MG63 (cell line): ENCODE measurements at regions not wholly inside any gene's neighbourhood (a gene's known extent, or its start where the extent isn't known, plus 50 kb on each side); places are given as distances from the start of the nearest gene placed in this dataset.

Source experiments
- DNase-seq: peaks from one replicate; pipeline ENCODE4 v3.0.0-alpha.2; 2020
- H3K27me3 ChIP-seq: fragments of 250-450 bp; sonication (Bioruptor Pico); 2 replicates; pipeline ENCODE4 v1.5.1; 2020; ENCODE audit warnings: mild to moderate bottlenecking, moderate library complexity
- H3K36me3 ChIP-seq: fragments of 250-450 bp; sonication (Bioruptor Pico); 2 replicates; pipeline ENCODE4 v1.5.1; 2020; ENCODE audit warnings: mild to moderate bottlenecking, moderate library complexity
- H3K4me3 ChIP-seq: fragments of 250-450 bp; sonication (Bioruptor Pico); 2 replicates; pipeline ENCODE4 v1.5.1; 2020; ENCODE audit warnings: mild to moderate bottlenecking, moderate library complexity
- H3K9me3 ChIP-seq: fragments of 250-450 bp; sonication (Bioruptor Pico); 2 replicates; pipeline ENCODE4 v1.5.1; 2020; ENCODE audit warnings: mild to moderate bottlenecking, moderate library complexity

DNA sequence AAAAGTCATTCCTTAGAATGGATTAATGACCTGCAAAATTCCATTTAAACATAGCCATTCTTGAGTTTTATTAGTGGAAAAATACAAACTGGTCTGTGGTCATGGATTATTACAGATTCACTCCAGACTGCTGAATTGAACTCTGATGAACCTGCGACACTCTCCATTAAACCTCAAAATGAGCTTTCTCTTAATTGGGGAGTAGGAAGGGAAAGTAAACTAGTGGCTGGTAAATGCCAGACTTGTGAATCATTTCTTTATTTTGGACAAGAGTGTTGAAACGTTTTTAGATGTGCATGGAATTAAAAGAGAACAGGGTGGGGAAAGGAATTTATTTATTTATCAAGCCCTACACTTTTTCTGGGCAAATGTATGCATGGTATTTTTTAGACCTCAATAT, 321.2 kb upstream of the FANCL start:
- DNase-seq, result no peak
- H3K36me3 ChIP-seq, result no peaks in the 10 kb centered on the region
- no peak overlapping the region for H3K4me3 ChIP-seq
- H3K9me3 ChIP-seq, result no peaks in the 10 kb centered on the region
- no peaks in the 10 kb centered on the region for H3K27me3 ChIP-seq

GRCh38 chr2:58560531-58560930, 319.4 kb upstream of the FANCL start:
- Histone ChIP-seq H3K4me3 (no peak overlapping the region), H3K27me3 (no peaks in the 10 kb centered on the region), H3K9me3 (no peaks in the 10 kb centered on the region), H3K36me3 (no peaks in the 10 kb centered on the region)
- DNase-seq, result no peak

DNA sequence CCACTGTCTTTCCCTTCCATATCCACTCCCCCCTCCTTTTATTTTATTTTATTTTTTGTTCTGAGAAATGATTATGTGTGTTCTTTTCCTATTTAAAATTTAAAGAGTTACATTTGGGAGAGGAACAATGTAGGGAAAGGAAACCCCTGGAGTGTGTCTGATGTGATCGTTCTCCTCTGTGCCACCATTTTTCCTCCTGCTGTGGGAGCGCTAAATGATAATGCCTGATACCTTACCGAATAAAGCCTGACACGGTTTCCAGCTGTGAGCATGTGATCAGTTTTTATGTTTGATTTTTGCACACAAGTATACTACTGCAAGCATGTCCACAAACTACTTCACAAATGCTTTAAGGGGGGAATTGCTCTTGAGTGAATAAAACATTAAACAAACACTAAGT, 317.8 kb upstream of the FANCL start:
- DNase-seq, result no peak
- Histone ChIP-seq H3K4me3 (no peak overlapping the region), H3K9me3 (no peaks in the 10 kb centered on the region), H3K36me3 (no peaks in the 10 kb centered on the region), H3K27me3 (no peaks in the 10 kb centered on the region)

DNA sequence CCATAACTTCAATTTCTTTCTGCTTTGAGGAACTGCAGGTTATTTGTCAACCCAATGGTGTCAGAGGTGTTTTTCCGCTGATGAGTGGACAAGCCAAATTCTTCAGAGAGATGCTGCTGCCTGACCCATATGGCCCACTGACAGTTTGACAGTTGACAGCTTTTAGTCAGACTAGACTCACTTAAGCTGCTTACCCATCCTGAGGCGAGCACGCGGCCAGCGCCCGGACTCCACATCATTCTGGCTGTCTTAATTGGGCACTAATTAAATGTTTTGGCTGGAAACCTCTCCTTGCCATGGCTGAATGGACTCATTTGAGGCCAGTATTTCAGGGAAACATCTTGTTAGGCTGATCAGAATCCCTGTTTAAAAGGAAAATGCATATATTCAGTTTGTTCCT, 316.1 kb upstream of the FANCL start:
- no peak for DNase-seq
- H3K4me3 ChIP-seq, result no peak overlapping the region
- no peaks in the 10 kb centered on the region for H3K27me3 ChIP-seq
- H3K9me3 ChIP-seq, result no peaks in the 10 kb centered on the region
- H3K36me3 ChIP-seq, result no peaks in the 10 kb centered on the region

GRCh38 chr2:58553937-58554336, 312.8 kb upstream of the FANCL start:
- DNase-seq, result no peak
- Histone ChIP-seq H3K36me3 (no peaks in the 10 kb centered on the region), H3K4me3 (no peak overlapping the region), H3K9me3 (no peaks in the 10 kb centered on the region), H3K27me3 (no peaks in the 10 kb centered on the region)

- Histone ChIP-seq H3K36me3 (no peaks in the 10 kb centered on the region), H3K27me3 (no peaks in the 10 kb centered on the region), H3K4me3 (no peak overlapping the region), H3K9me3 (no peaks in the 10 kb centered on the region)
- no peak for DNase-seq
These were observed 312.4 kb upstream of the FANCL start for GRCh38 chr2:58553522-58553921.

- Histone ChIP-seq H3K9me3 (no peaks in the 10 kb centered on the region), H3K27me3 (no peaks in the 10 kb centered on the region), H3K36me3 (no peaks in the 10 kb centered on the region), H3K4me3 (no peak overlapping the region)
- no peak for DNase-seq
These were observed 304.5 kb upstream of the FANCL start for GRCh38 chr2:58545300-58546280.

- Histone ChIP-seq H3K9me3 (no peaks in the 10 kb centered on the region), H3K4me3 (no peak overlapping the region), H3K36me3 (no peaks in the 10 kb centered on the region), H3K27me3 (no peaks in the 10 kb centered on the region)
- no peak for DNase-seq
These were observed 302.3 kb upstream of the FANCL start for GRCh38 chr2:58543442-58543841.

- H3K4me3 ChIP-seq, result no peak overlapping the region
- H3K27me3 ChIP-seq, result no peaks in the 10 kb centered on the region
- no peaks in the 10 kb centered on the region for H3K9me3 ChIP-seq
- DNase-seq, result no peak
- H3K36me3 ChIP-seq, result no peaks in the 10 kb centered on the region
These were observed 300.4 kb upstream of the FANCL start for GRCh38 chr2:58541511-58541910.

GRCh38 chr2:58540681-58541080, 299.6 kb upstream of the FANCL start:
- no peak overlapping the region for H3K4me3 ChIP-seq
- no peaks in the 10 kb centered on the region for H3K9me3 ChIP-seq
- no peak for DNase-seq
- H3K36me3 ChIP-seq, result no peaks in the 10 kb centered on the region
- H3K27me3 ChIP-seq, result no peaks in the 10 kb centered on the region

DNA sequence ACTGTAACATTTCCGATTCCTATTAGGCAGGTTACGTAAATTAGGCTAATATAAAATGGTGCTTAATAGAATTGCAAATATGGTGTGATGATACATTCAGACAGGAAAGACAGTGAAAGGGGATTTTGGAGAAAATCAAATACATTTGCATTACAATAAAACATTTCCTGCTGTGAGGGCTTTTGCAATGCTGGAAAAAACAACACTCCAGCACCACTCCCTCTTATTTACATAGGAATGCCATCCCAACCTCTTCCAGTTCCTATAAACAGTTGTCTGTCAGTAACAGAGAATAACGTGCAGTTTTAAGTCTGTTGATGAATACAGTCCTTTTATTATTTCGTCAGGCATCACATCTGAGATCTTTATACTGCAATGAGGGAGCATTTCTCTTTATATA, 298.8 kb upstream of the FANCL start:
- H3K36me3 ChIP-seq, result no peaks in the 10 kb centered on the region
- no peak for DNase-seq
- H3K4me3 ChIP-seq, result no peak overlapping the region
- H3K9me3 ChIP-seq, result no peaks in the 10 kb centered on the region
- H3K27me3 ChIP-seq, result no peaks in the 10 kb centered on the region

DNA sequence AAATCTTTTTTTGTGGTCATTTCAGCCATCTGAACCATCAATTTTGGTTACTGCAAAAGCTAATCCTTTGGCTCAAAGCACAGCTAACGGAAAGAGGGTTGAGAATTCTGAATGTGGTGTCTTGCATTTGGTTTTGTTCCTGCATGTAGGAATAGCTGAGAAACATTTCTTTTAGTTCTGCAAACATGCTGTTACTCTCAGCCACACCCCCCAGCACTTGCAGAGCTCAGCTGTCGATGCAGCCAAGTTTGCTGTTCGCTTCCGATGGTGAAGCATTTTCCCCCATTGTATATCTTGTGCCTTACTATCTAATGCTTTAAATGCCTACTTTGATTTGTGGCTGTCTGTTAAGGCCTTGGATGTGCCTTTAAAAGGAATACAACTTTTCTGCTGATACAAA, 294.9 kb upstream of the FANCL start:
- no peaks in the 10 kb centered on the region for H3K27me3 ChIP-seq
- no peaks in the 10 kb centered on the region for H3K9me3 ChIP-seq
- H3K36me3 ChIP-seq, result no peaks in the 10 kb centered on the region
- H3K4me3 ChIP-seq, result no peak overlapping the region
- no peak for DNase-seq

DNA sequence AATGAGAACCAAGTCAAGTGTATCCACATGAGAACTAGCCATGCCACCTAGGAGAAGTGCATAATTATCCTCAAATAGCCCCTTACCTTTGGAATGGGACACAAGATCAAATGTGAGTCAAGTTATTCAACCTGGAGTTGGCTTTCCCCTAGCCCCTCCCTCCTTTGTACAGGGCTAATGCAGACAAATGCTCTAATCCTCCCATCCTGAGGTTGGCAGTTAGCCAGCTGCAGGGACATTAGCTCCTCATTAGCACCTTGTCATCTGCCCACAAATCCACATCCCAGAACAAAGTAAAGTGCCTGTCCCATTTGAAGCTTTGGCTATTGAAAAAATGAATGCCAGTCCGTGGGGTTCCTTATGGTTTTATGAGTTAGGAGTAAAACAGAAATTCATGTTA, 294.1 kb upstream of the FANCL start:
- no peak overlapping the region for H3K4me3 ChIP-seq
- no peak for DNase-seq

DNA sequence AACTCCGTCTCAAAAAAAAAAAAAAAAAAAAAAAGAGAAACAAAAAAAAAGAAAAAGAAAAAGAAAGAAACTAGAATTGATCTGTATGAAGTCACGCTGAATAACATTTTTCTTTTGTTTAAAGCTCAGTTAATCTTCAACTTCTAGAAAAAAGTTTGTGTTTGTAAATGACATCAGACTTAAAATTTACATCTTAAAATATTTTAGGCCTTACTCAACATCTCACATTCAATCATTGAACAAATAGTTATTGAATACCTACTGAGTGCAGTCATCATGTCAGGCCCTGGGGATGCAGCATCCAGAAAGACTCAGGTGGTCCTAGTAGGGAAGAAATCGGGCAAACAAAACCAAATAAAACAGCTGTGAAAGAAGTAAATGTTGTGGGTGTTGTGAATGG, 292.3 kb upstream of the FANCL start:
- Histone ChIP-seq H3K9me3 (no peaks in the 10 kb centered on the region), H3K4me3 (no peak overlapping the region), H3K36me3 (no peaks in the 10 kb centered on the region), H3K27me3 (no peaks in the 10 kb centered on the region)
- DNase-seq, result no peak

More for the DNA sequence above, 294.1 kb upstream of the FANCL start:
- H3K27me3 ChIP-seq, result no peaks in the 10 kb centered on the region
- H3K9me3 ChIP-seq, result no peaks in the 10 kb centered on the region
- no peaks in the 10 kb centered on the region for H3K36me3 ChIP-seq

DNA sequence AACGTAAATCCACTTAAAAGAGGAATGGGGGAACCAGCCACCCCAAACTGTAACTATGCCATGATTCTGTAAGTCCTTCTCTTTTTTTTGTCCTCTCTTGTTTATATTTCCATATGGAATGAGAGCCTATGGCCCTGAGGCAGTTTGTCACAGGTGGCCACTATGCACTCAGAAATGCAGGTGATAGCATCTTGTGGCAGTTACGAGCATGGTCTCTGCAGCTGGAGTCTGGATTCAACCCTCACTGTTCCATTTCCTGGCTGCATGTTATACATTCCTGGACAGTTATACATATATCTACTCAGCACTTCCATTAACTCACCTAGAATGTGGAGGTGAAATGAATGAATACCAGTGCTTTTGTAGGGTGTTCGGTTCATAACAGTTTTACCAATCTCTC, 291.5 kb upstream of the FANCL start:
- H3K9me3 ChIP-seq, result no peaks in the 10 kb centered on the region
- no peaks in the 10 kb centered on the region for H3K27me3 ChIP-seq
- no peaks in the 10 kb centered on the region for H3K36me3 ChIP-seq
- H3K4me3 ChIP-seq, result no peak overlapping the region
- DNase-seq, result no peak

- no peak for DNase-seq
- H3K36me3 ChIP-seq, result no peaks in the 10 kb centered on the region
- H3K4me3 ChIP-seq, result no peak overlapping the region
- no peaks in the 10 kb centered on the region for H3K27me3 ChIP-seq
- H3K9me3 ChIP-seq, result no peaks in the 10 kb centered on the region
These were observed 286.5 kb upstream of the FANCL start for GRCh38 chr2:58527647-58528046.

GRCh38 chr2:58521803-58522554, 280.9 kb upstream of the FANCL start:
- DNase-seq, result no peak
- no peaks in the 10 kb centered on the region for H3K27me3 ChIP-seq
- no peaks in the 10 kb centered on the region for H3K36me3 ChIP-seq
- H3K4me3 ChIP-seq, result no peak overlapping the region
- H3K9me3 ChIP-seq, result no peaks in the 10 kb centered on the region

GRCh38 chr2:58520903-58521302, 279.8 kb upstream of the FANCL start:
- DNase-seq, result no peak
- Histone ChIP-seq H3K27me3 (no peaks in the 10 kb centered on the region), H3K36me3 (no peaks in the 10 kb centered on the region), H3K9me3 (no peaks in the 10 kb centered on the region), H3K4me3 (no peak overlapping the region)
